HG02588 (cell line): ENCODE measurements at regions not wholly inside any gene's neighbourhood (a gene's known extent, or its start where the extent isn't known, plus 50 kb on each side); places are given as distances from the start of the nearest gene placed in this dataset.
"Not testable (repeated sequence)": the region's sequence is repeated elsewhere in the genome, so short reads cannot be mapped to it uniquely, and the experiment has no call there.

ENCODE experiments used
- ATAC-seq: cut with Tn5 transposase; IDR thresholded peaks from one replicate; pipeline ENCODE4 v1.9.1; 2021; ENCODE audit warnings: mild to moderate bottlenecking, moderate library complexity; ENCODE audit not compliant: unreplicated experiment

- ATAC-seq, result not testable (repeated sequence)
Observed at GRCh38 chr1:157294387-157295145, 156.4 kb upstream of the ETV3 start.

GRCh38 chr1:157292809-157293564 lies 154.8 kb upstream of the ETV3 start:
- ATAC-seq, result no peak

DNA sequence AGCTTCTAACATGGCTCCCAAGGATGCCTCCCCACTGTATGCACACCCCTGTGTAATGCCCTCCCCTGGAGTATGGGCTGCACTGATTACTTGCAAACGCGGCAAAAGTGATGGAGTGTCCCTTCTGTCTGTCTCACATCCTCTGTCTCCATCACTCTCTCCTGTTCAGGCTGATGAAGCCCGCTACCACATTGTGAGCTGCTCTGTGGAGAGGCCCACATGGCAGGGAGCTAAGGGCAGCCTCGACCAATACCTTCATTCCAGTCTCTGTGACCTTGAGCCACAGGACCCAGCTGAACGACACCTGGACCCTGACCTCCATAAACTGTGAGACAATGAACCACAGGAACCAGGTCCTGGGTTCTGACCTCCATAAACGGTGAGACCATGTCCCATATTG lies 154.1 kb upstream of the ETV3 start:
- no peak for ATAC-seq

DNA sequence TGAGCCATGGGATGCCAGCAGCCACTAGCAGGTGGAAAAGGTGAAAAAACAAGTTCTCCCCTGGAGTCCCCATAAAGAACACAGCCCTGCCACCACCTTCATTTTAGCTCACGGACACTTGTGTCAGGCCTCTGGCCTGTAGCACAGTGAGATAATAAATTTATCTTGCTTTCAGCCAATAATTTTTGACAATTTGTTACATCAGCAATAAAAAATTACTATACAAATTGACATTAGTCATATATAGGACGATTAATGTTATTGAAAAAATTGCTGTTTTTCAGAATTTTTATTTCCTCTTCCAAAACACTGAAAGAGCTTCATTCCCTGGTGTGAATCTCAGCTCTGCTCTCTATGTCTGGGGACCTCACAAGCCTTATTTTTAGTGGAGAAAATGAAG lies 152.9 kb upstream of the ETV3 start:
- ATAC-seq, result no peak

DNA sequence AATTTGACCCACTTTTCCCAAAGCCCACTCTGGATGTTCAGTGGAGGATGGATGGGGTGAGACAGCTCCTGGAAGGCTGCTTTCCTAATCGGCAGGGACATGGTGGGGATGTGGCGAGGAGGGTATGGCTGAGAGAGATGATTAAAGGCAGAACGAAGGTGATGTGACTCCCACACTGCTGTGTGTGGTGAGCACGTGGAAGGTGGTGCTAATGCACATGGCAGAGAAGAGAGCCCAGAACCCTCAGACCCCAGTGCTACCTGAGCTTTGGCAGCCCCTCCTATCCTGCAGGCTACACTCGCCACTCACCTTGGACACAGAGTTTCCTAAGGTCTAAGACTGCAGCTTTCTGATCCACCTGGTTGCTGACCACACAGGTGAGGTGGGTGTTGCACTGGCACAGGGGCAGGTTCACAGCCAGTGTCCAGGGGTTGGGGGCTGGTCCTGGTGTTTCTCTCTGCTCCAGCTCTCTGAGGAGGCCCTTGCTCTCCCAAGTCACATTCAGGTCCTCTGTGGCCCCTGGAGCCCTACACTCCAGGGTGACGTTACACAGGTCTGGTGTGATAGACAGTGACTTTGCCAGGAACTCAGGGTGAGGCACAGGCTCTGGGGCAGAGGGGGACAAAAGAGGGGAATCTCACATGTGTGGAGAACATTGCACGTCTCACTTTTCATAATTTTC lies 151.4 kb upstream of the ETV3 start:
- ATAC-seq, result no peak

DNA sequence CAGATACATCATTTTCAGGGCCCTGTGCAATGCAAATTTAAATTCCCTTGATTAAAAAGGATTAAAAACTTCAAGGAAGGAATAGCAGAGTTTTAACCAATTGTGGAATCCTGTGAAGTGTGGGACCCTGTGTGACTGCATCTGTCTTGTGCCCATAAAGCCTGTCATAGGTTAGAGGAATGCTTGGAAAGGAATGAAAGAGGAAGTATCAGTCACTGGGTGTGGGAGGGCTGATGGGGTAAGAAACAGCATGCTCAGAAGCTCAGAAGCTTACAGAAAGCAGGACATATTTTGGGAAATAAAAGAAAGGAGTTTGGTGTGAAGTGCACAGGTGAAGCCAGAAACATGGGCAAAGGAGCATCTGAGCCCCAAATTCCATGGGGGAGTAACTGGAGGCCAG lies 150.8 kb upstream of the ETV3 start:
- no peak for ATAC-seq

DNA sequence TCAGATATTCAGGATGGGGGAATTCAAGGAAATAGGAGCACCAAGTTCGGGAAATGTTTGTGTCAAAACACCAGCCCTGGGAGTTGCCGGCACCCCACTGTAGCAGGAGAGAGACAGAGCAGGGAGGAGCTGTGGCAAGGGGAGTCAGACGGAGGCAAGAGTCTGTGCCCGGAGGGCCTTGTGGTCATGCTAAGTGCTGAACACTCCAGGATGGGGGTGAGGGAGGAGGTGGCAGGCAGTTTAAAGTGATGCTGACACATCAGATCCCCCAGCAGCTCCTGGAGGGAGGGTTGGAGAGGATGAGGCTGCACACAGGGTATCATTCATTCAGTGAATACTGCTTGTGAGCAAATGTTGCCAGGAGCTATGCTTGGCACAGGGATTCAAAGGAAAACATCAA lies 150.3 kb upstream of the ETV3 start:
- no peak for ATAC-seq

DNA sequence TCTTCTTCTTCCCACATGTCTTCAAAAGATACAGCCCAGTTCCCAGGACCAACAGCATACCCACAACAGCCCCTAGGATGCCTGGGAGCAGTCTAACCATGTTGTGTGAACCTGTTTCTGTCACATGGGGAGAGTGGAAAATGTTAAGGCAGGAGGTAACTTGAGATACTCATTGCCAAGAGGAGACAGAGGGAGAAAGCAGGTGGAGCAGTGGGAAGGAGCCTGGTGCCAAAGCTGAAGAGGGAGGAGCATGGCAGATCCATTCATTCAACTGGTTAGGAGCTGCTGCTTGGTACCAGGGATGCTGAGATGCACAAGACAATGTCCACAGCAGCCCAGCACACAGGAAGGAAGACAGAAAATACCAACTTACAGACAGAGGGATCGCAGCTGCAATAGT lies 149.8 kb upstream of the ETV3 start:
- ATAC-seq, result no peak

DNA sequence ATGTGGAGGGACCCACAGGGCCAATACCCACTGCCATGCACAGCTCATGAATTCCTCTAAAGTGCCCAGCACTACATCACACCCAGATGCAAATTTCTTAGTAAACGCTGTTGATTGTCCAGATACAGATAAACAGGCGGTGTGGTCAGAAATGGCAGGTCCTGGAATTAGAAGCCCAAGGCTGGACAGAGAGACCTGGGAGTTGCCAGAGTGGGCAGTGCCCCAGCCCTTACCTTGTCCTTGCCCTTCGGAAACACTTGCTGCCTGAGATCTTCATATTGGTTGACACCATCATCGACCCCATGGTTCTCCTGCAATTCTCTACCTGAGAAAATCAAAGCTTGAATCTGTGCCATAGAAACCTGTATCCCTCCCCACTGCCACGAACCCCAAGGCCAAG lies 149.3 kb upstream of the ETV3 start:
- ATAC-seq, result no peak

DNA sequence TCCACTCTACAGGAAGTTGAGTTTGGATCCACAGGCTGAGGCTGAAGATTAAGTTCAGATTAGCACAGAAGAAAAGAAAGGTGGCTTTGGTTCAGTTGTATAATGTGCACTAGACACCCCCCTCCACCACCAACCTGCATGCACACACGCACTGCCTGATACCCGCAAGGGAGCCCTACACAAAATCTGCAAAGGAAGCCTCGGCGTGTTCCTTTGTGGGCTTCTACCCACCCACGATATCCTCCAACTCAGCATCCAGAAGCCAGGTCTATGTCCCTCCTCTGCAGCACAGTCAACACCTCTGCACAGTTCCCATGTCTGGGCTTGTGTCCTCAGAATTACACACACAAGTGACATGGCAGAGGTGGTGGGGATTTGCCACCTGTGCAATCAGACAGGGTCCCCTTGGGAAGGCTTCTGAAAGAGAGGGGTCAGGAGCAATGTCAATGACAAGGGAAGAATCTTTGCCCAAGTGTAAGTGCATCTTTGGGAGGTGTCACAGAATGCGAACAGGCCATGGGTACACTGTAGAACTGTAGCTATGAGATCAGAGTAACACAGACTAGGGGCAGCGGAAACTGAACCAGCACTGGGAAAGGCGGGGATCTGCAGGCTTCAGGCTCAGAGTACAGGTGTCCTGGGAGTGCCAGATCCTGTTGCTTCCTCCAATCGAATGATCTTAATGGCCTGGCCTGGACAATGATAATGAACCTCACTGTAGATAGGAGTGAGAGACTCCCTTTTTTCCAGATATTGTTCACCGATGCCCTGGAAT lies 148.6 kb upstream of the ETV3 start:
- no peak for ATAC-seq

DNA sequence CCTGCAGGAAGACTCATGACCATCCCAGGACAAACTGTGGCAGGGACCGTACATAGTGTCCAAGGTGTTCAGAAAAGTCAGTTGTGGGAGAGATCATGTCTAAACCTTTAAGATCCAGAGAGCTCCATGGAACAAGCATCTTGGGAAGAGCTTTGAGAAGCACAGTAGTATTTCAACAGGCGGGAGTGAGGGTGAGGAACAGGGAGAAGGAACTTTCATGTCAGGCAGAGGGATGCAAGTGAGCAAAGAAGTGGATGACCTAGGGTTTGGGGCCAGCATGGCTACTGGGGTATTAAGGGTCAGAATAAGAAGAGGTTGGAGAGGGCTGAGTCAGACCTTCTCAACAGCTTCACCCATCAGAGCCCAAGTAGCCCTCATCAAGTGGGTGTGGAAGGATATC lies 147.9 kb upstream of the ETV3 start:
- ATAC-seq, result no peak

DNA sequence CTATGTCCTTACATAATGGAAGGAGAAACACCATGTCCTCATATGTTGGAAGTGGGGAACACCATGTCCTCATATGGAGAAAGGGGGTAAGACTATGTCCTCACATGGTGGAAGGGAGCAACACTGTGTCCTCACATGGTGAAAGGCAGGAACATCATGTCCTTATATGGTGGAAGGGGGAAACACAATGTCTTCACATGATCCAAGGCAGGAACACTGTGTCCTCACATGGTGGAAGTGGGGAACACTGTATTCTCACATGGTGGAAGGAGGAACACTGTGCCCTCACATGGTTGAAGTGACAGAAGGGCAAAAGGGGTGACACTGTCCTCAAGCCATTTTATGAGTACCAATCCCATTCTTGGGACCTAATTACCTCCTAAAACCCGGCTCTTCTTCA lies 146.3 kb upstream of the ETV3 start:
- no peak for ATAC-seq

DNA sequence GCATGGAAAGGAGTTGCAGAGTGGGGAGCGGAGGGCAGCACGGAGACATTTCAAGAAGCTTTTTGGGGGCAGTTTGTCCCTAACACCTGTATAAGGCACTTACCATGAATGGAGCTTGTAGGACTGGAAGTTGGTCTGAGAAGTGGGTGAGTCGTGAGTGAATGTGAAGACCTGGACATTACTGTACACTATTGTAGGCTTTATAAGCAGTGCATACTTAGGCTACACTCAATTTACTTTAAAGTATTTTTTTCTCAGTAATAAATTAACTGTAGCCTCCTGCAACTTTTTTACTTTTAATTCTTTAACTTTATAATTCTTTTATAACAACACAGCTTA lies 141.6 kb upstream of the ETV3 start:
- no peak for ATAC-seq

GRCh38 chr1:157279138-157279801 lies 141.1 kb upstream of the ETV3 start:
- no peak for ATAC-seq

- ATAC-seq, result no peak
Observed at GRCh38 chr1:157278383-157279137, 140.4 kb upstream of the ETV3 start.

- no peak for ATAC-seq
Observed at GRCh38 chr1:157277913-157278312, 139.7 kb upstream of the ETV3 start.

GRCh38 chr1:157277281-157277680 lies 139.1 kb upstream of the ETV3 start:
- ATAC-seq, result no peak

DNA sequence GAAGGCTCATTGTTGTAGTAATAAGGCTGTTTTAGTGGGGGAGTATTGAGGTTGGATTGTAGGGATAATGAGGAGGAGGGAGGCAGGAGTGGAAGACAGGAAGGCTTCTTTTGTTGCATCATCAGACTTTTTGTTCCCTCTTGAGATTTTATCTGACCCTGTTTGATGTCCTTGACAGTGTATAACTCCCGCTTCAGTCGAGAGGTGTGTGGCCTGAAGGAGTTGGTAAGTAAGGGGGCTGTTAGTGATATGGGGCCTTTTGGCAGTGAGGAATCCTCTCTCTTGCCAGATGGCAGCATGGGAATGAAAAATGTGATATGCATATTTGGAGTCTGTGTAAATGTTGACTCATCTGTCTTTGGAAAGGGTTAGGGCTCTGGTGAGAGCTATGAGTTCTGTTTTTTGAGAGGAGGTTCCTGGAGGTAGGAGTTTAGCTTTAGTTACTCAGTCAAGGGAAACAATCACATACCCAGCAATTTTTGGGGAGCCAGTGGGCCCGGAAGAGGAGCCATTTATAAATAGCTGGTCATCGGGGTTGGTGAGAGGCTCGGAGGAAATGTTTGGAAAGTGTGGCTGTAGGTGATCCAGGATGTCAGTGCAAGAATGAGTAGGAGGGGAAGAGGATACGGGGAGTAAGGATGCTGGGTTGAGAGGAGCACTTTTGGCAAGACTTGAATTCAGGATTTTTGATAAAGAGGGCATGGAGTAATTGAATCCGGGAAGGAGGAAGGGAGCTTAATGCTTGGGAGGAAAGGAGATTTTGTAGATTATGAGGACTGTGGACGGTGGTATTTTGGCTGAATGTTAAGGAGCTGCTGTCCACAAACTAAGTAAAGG lies 136.7 kb upstream of the ETV3 start:
- ATAC-seq, result no peak
